Common myeloid progenitor, CD34-positive (primary cell): ENCODE measurements at regions not wholly inside any gene's neighbourhood (a gene's known extent, or its start where the extent isn't known, plus 50 kb on each side); places are given as distances from the start of the nearest gene placed in this dataset.

Experiments used
- CTCF ChIA-PET: fragments of 350-600 bp; sonication (Branson Sonifier 250); formaldehyde crosslinking; loops from one replicate; lab custom pipeline; 2021; ENCODE audit warnings: antibody characterized with exemption; lab: Charles Lee
- POLR2A ChIA-PET: fragments of 350-600 bp; sonication (Branson Sonifier 250); formaldehyde crosslinking; loops from one replicate; lab custom pipeline; 2021; ENCODE audit warnings: antibody characterized with exemption; lab: Charles Lee
- DNase-seq, 3 donors: peaks; one replicate each; pipeline versions ENCODE4 v3.0.0 to v3.0.0-alpha.2; 2013
- H3K27ac ChIP-seq, 2 experiments: 1 replicate in 1 of 2; 2 replicates in 1 of 2; pipeline ENCODE4 v1.7.0; 2013; ENCODE audit warnings: inconsistent platforms in 2 of 2, low read length in 2 of 2, mild to moderate bottlenecking in 2 of 2, low read depth in 1 of 2, moderate library complexity in 1 of 2; ENCODE audit not compliant: severe bottlenecking in 2 of 2, insufficient read depth in 1 of 2, poor library complexity in 1 of 2
- H3K27me3 ChIP-seq, 5 experiments: replicated peaks in 2 of 5; 1 replicate in 3 of 5; 2 replicates in 2 of 5; pipeline versions ENCODE4 v1.6.1 to v1.7.0; 2013; ENCODE audit warnings: low read length in 4 of 5, mild to moderate bottlenecking in 2 of 5, moderate library complexity in 2 of 5, inconsistent platforms in 1 of 5; ENCODE audit not compliant: insufficient read depth in 5 of 5, control insufficient read depth in 4 of 5
- H3K36me3 ChIP-seq, 4 experiments: 1 replicate in 2 of 4; 2 replicates in 2 of 4; pipeline versions ENCODE4 v1.6.1 to v1.7.0; 2013; ENCODE audit warnings: low read length in 3 of 4, control low read depth in 1 of 4, mild to moderate bottlenecking in 1 of 4; ENCODE audit not compliant: control insufficient read depth in 4 of 4, insufficient read depth in 4 of 4
- H3K4me1 ChIP-seq, 4 experiments: 1 replicate in 3 of 4; 2 replicates in 1 of 4; pipeline versions ENCODE4 v1.6.1 to v1.7.1; 2013; ENCODE audit warnings: low read length in 3 of 4, mild to moderate bottlenecking in 3 of 4, control low read depth in 1 of 4, inconsistent platforms in 1 of 4, moderate library complexity in 1 of 4; ENCODE audit not compliant: control insufficient read depth in 4 of 4, insufficient read depth in 4 of 4; ENCODE audit errors: control extremely low read depth in 1 of 4
- H3K4me3 ChIP-seq, 7 experiments: 1 replicate in 4 of 7; 2 replicates in 3 of 7; pipeline versions ENCODE4 v1.5.1 to v1.7.0; 2013; ENCODE audit warnings: mild to moderate bottlenecking in 7 of 7, low read length in 6 of 7, moderate library complexity in 6 of 7, inconsistent platforms in 2 of 7, low read depth in 2 of 7, control low read depth in 1 of 7; ENCODE audit not compliant: insufficient read depth in 4 of 7, control insufficient read depth in 1 of 7; ENCODE audit errors: extremely low read depth in 1 of 7
- H3K9me3 ChIP-seq, 5 experiments: 1 replicate in 4 of 5; 2 replicates in 1 of 5; pipeline versions ENCODE4 v1.6.1 to v1.7.1; 2013; ENCODE audit warnings: low read length in 4 of 5, mild to moderate bottlenecking in 2 of 5, inconsistent platforms in 1 of 5, low read depth in 1 of 5, moderate library complexity in 1 of 5; ENCODE audit not compliant: control insufficient read depth in 4 of 5, insufficient read depth in 2 of 5; ENCODE audit errors: control extremely low read depth in 1 of 5
- WGBS: methylation state at CpG from one replicate; pipeline ENCODE4 v1.1.5; 2013; ENCODE audit not compliant: insufficient coverage; 5-methylcytosine and 5-hydroxymethylcytosine counted together

DNA sequence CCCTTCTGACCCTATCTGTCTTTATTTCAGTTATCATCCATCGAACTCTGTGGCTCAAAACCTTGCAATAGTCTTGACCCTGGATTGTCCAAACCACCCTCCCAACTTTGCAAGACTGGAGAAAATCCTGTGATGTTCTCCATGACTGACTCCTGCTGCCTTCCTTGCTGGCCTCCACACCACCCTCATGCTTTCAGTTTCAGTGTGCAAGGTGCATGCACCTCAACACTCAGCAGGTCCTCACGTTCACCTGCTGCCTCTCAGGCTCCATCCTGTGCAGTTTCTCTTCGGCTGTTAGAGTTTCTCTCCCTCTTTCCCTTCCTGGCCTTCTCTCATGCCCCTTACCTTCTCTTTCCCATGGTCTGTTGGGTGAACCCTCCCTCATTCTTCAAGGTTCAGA is 59.4 kb upstream of the ASIC2 start:
- Histone ChIP-seq H3K27ac (no peak overlapping the region), H3K27me3 (peaks cover 0 to 16% (median 0%) of the 10 kb centered on the region in 5 experiments), H3K4me1 (no peaks in the 10 kb centered on the region), H3K4me3 (no peak overlapping the region), H3K36me3 (no peaks in the 10 kb centered on the region), H3K9me3 (no peaks in the 10 kb centered on the region)
- ChIA-PET POLR2A (no interaction called here), CTCF (no interaction called here)
- no peak for DNase-seq
- 94% methylated on average over 3 of the region's 3 CpGs for WGBS

- Histone ChIP-seq H3K4me3 (no peak overlapping the region), H3K36me3 (no peaks in the 10 kb centered on the region), H3K4me1 (no peaks in the 10 kb centered on the region), H3K9me3 (no peaks in the 10 kb centered on the region), H3K27me3 (peaks cover 0 to 16% (median 3%) of the 10 kb centered on the region in 5 experiments), H3K27ac (no peak overlapping the region)
- no peak for DNase-seq
- ChIA-PET CTCF (no interaction called here), POLR2A (no interaction called here)
- WGBS: 92% methylated on average over 2 of the region's 3 CpGs
Measured at GRCh38 chr17:33356266-33356665, 63.2 kb upstream of the ASIC2 start.

DNA sequence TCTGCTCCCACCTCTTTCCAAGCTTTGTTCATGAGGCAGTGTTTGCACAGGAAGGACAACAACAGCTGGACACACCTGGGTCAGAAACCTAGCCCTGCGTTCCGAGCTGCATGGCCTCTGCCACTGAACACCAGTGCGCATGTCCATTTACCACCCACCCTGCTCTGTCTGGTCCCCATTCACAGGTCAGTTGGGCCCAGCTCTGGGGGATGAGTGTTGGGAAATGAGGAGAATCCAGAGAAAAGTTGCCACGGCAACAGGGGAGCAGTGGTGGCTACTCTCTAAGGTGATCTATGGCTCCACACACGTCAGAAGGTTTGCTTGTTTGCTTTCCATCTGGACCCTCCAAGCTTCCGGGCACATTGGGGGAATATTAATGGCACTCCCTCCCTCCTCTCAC is 70.4 kb upstream of the ASIC2 start:
- WGBS: 97% methylated on average over 4 of the region's 6 CpGs
- Histone ChIP-seq H3K27me3 (peaks cover 0 to 16% (median 3%) of the 10 kb centered on the region in 5 experiments), H3K4me1 (no peaks in the 10 kb centered on the region), H3K9me3 (peaks cover 0 to 6% (median 0%) of the 10 kb centered on the region in 5 experiments), H3K27ac (no peak overlapping the region), H3K4me3 (no peak overlapping the region), H3K36me3 (no peaks in the 10 kb centered on the region)
- ChIA-PET POLR2A (no interaction called here), CTCF (no interaction called here)
- DNase-seq: no peak

DNA sequence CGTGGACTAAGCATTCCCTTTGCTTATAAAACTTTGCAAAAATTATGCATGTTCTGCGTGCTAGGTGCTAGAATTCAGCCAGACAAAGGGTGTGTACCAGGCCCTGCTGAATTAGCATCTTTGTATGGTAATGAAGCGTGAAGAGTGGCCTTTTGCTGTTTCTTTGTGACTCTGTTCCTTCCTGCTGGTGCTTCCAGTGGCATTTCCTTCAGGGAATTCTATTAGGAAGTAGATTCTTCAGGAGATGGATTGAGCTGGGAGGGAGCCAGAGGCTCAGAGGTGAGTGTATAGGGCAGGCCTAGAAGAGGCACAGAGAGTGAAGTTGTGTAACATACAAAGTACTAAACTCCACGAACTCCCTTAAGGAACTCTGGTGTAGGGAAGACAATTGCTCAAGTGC is 73.9 kb upstream of the ASIC2 start:
- Histone ChIP-seq H3K4me3 (no peak overlapping the region), H3K9me3 (peaks cover 0 to 6% (median 0%) of the 10 kb centered on the region in 5 experiments), H3K27me3 (peaks cover 0 to 20% (median 0%) of the 10 kb centered on the region in 5 experiments), H3K27ac (no peak overlapping the region), H3K4me1 (no peaks in the 10 kb centered on the region), H3K36me3 (no peaks in the 10 kb centered on the region)
- DNase-seq: no peak
- ChIA-PET CTCF (no interaction called here), POLR2A (no interaction called here)
- 95% methylated on average over 3 of the region's 4 CpGs for WGBS

- Histone ChIP-seq H3K4me3 (no peak overlapping the region), H3K9me3 (peaks cover 0 to 6% (median 0%) of the 10 kb centered on the region in 5 experiments), H3K27me3 (peaks cover 0 to 13% (median 0%) of the 10 kb centered on the region in 5 experiments), H3K36me3 (no peaks in the 10 kb centered on the region), H3K27ac (no peak overlapping the region), H3K4me1 (no peaks in the 10 kb centered on the region)
- CTCF ChIA-PET: no interaction called here
- DNase-seq: no peak
- POLR2A ChIA-PET: no interaction called here
Measured at GRCh38 chr17:33369149-33369548, 76.1 kb upstream of the ASIC2 start.

GRCh38 chr17:33369876-33370275 is 76.8 kb upstream of the ASIC2 start:
- no peaks in the 10 kb centered on the region for H3K4me1 ChIP-seq
- WGBS: 40% methylated on average over 2 of the region's 2 CpGs
- H3K9me3 ChIP-seq: peaks cover 0 to 3% (median 0%) of the 10 kb centered on the region in 5 experiments
- no peak overlapping the region for H3K27ac ChIP-seq
- ChIA-PET CTCF (no interaction called here), POLR2A (no interaction called here)
- DNase-seq: no peak
- peaks cover 0 to 13% (median 0%) of the 10 kb centered on the region in 5 experiments for H3K27me3 ChIP-seq
- no peak overlapping the region for H3K4me3 ChIP-seq
- H3K36me3 ChIP-seq: no peaks in the 10 kb centered on the region

- H3K27me3 ChIP-seq: peaks cover 0 to 13% (median 0%) of the 10 kb centered on the region in 5 experiments
- ChIA-PET POLR2A (no interaction called here), CTCF (no interaction called here)
- H3K9me3 ChIP-seq: peaks cover 0 to 3% (median 0%) of the 10 kb centered on the region in 5 experiments
- no peaks in the 10 kb centered on the region for H3K36me3 ChIP-seq
- H3K4me1 ChIP-seq: no peaks in the 10 kb centered on the region
- DNase-seq: no peak
- WGBS: 50% methylated on average over 1 of the region's 1 CpG
- no peak overlapping the region for H3K4me3 ChIP-seq
- H3K27ac ChIP-seq: no peak overlapping the region
Measured at GRCh38 chr17:33370401-33370800, 77.3 kb upstream of the ASIC2 start.
